GM18909 (cell line): ENCODE measurements at regions not wholly inside any gene's neighbourhood (a gene's known extent, or its start where the extent isn't known, plus 50 kb on each side); places are given as distances from the start of the nearest gene placed in this dataset.
"Not testable (repeated sequence)": the region's sequence is repeated elsewhere in the genome, so short reads cannot be mapped to it uniquely, and the experiment has no call there.

ENCODE experiments used
- ATAC-seq: cut with Tn5 transposase; IDR thresholded peaks from one replicate; pipeline ENCODE4 v1.9.1; 2021; ENCODE audit warnings: mild to moderate bottlenecking; ENCODE audit not compliant: unreplicated experiment, poor library complexity

DNA sequence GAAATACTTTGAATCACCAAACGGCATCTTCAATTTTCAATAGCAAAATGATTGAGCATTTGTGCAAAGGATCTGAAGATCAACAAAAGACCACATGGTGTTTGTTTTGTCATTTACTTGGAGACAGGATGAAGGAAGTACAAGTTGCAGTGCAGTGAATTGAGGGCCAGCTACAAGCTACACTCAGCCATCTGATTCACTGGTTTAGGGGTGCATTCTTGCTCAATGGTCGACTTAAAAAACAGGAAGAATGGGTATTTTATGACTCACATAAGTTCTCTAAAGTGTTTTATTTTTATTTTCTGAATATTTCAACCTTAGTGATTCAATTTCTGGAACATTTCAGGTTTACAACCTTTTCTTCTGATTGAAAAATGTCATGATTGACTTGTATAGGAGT lies 412.1 kb upstream of the ADAMTSL1 start:
- no peak for ATAC-seq

DNA sequence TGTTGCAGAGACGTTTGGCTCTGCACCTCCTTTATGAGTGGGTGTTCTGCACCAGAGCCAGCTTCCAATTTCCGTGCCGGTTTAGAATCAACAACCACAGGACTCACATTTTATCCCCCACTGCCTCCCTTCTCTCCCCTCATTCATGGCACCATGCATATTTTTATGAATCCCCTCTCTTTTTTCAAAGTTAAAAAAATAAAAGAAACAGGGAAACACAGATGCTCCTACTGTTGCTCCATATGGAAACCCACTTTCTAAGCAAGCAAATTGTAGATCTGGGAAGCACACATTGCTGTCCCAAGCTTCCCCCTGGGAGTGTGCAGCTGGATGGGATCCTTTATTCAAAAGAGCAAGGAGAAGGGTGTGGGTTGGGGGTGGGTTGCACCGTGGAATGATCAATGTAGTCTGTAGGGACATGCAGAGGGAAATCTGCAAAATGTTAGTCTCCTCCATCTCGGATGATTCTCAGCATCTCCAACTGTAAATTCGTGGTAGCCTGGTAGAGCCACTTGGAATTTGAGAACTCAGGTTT lies 410.0 kb upstream of the ADAMTSL1 start:
- no peak for ATAC-seq

DNA sequence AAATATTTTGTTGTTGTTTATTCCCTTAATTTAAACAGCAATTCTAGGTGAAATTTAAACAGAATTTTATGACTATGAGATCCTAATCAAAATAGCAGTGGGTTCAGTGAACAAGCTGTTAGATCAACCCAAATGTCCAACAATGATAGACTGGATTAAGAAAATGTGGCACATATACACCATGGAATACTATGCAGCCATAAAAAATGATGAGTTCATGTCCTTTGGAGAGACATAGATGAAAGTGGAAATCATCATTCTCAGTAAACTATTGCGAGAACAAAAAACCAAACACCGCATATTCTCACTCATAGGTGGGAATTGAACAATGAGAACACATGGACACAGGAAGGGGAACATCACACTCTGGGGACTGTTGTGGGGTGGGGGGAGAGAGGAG lies 407.3 kb upstream of the ADAMTSL1 start:
- ATAC-seq, result not testable (repeated sequence)

DNA sequence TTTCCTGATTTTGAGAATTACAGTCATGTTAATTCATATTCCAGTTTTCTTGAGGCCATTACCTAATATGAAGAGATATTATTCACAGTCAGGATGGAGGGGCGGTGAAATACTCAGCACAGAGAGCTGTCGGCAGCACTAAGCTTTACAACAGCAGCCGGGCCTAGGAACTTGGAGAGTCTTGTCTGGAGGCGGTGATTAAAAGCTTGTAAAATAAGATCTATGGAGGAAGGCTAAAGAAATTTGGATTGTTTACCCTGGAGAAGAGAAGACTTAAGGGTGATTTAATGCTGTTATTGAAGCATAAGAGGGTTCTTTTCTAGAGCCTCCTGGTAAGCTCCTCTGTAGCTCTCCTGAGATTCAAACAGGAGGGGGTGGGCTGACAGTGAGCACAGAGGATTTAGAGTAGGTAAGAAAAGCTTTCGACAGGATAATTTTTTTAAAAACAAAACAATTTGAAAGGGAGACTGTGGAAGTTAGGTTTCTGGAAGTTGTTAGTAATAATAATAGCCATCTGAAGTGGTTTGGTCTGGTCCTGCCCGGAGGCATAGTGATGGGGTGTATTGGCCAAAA lies 406.3 kb upstream of the ADAMTSL1 start:
- no peak for ATAC-seq

DNA sequence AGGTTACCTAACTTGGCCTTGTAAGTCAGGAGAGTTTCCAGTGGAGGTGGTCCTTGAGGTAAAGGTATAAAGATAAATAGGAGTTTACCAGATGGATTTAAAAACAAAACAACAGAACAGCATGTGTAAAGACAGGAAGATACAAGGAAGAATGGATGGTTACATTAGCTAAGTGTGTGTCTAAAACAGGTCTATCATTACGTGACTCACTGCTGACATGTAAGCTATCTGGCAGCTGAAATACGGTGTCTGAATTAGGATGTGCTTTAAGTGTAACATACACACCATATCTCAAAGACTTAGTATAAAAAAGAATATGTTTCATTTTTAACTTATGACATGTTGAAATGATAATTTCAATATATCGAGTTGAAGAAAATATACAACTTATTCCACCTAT lies 405.1 kb upstream of the ADAMTSL1 start:
- no peak for ATAC-seq

DNA sequence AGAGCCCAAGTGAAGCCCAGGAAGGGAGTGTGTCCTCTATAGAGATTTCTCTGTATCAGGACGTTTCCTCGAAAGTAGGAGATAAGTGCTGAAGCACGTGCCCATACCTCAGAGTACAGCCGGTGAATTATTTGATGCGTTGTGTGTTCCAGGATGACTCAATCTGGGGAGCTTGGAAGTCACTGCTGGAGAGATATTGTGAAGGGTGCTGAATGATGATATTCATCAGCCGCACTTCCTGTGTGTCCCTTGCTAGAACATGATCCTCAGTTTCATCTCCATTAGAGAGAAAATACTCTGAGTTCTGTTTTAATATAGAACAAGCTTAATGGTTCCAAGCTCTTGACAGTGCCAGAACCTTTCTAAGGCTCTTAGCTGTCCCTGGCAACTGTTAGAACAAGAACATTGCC lies 402.3 kb upstream of the ADAMTSL1 start:
- ATAC-seq, result no peak

DNA sequence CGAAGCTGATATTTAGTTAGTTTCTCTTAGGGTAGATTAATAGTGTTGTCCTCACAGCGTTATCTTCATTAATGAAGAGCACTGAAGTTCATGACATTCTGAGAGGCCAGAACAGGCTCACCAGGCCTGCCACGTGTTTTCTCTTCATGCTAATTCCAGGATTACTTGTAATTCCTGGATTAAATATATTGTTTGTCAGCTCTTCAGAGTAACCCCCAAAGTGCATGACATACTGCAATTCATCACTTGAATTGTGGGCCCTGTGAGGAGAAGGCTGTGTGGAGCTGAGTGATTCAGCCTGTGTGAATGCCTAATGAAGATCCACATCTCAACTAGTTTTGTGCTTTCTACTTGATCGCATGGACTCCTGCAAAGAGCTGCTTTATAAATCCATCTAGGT lies 401.0 kb upstream of the ADAMTSL1 start:
- no peak for ATAC-seq

DNA sequence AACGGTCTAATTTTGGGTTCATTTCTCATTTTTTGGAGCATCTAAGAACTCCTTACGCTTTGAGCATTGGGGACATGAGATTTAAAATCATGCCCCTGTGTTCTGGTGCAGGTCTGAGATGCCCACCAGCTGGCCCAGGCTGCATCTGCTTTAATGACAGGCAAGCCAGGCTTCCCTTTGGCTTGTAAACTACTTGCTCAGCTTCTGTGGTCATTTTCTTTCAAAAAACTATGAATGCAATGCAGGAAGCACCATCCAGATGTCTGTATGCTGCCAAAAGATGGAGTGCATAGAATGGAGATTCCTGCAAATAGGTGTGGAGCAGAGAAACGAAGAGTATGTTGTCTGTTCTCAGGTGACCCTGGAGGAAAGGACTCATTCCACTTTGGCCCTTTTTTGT lies 399.9 kb upstream of the ADAMTSL1 start:
- no peak for ATAC-seq

DNA sequence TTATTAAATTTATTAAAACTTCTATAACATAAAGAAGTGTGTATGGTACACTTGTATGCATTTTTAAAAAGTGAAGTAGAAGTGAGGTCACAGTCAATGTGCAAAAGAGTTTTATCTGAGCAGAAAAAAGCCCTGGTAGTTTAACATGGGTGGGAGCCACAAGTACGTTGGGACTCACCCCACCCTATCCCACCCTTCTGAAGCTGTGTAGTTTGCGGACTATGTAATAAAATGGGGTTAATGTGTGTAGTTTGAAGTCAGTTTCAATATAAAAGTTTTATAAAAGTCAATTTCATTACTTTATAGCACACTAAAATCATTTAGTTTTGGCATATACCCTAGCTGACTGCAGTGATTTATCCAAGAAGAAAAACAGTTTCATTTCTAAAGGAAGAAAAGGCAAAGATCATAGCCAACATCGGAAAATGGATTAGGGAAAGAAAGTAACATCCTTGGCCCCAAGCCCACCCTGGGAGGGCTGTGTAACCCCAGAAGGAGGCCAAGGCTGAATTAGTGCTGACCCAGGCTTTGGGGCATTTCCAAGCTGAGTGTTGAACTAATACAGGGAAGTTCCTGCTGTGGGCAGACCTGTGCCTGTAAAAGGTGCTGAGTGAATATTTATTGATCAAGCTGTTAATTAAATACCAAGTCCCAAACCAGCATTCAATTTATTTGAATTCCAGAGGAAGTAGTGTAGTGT lies 398.6 kb upstream of the ADAMTSL1 start:
- no peak for ATAC-seq

DNA sequence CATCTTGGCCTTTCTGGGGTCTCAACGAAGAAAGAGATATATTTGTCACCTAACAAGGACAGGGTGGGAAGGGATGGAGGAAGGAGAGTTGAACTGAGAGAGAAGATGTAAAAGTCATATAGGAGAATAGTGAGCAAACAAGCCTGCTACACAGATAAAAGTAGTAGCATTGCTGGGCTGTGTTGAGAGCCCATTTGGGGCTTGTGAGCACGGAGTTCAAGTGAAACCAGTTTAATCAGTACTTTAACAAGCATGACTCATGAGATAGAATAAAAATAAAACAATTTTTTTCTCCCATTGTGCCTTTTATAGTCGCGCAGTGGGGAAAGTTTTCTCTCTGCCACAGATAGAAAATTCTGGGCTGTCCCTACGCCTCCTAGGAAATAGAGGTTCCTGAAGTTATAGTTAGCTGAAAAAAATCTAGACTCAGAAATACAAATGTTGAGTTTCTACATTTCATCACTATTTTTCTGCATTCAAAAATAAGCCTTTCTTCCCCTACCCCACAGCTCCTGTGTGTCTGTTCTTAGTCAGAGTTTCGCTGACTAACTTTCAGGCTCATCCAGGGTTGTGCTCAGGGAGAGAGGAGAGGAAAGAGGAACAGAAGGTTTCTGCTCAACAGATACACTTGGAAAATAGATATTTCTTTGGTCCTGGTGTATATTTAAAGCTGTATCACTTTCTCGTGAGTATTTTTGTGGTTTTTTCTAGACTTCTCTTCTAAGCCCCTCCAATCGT lies 395.8 kb upstream of the ADAMTSL1 start:
- no peak for ATAC-seq

DNA sequence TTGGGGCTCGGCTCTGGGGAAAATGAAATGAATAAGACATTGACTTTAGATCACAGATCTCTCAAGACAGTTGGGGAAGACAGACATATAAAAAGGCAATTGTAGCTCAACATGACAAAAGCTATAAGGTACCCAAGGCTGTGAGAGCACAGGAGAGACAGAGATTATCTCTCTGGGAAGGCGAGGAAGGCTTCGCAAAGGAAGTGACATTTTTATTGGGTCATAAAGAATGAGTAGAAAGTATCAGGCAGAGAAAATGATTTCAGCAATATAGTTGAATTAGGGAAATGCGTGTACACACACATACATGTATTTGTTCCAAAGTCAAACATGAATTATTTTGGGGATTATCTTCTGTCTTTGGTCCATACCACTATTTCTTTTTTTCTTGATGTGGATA lies 381.8 kb upstream of the ADAMTSL1 start:
- ATAC-seq, result no peak

DNA sequence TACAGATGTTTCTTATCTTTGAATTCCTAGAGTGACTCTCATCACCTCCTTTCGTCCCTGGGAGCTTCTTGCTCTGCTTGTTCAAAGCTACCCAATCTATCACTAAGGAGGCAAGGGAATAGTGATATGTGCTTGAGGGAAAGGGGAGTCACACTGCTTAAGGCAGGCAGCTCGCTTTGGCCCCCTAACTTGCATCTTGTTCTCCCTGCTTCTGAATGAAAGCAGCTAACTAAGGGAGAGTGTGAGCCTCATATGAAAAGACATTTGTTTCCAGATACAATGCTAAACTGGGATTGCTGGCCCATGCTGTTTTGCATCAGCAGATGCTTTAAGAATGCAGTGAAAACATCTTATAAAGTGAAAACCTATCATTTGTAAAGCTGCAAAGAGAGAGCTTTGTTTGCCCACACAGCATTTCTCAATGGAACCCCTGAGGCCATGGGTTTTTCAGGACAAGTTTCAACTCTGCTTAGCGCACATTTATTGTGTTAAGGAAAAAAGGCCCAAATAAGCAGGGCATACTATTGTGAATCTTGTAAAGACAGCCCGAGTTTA lies 367.9 kb upstream of the ADAMTSL1 start:
- ATAC-seq, result no peak

DNA sequence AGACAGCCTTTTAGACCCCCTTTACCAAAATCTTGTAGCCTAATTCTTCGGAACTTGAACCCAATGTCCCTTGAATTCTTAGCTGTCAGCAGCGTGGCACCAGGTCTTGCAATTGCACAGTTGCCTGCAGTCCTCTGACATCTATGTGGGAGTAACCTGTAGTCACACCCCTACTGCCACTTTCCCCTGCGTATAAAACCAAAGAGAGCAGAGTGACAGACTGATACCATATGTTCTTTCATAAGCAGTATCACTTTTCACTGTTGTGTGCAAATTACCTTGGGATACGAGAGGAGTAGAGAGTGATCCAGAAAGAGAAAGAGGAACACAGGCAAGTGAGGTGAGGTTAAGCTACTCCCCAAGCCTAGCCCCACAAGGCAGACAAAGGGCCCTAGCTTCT lies 364.3 kb upstream of the ADAMTSL1 start:
- ATAC-seq, result no peak

DNA sequence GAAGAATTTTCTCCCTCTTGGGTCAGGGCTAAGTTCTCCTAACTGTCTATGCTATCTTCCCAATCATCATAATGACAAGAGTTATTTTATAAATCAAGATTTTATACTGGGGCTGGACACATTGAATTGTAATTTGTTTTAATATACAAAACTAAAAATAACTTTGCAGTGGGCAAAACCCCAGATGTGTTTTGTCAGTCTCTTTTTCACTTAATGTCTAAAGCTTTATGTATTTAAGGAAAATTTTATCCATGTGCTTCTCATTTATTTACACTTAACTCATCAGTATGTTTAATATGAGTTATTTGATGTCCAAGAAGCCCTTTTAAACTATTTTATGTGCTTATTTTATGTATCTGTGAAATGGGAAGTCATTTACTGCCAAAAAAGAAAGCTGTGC lies 362.8 kb upstream of the ADAMTSL1 start:
- ATAC-seq, result no peak

DNA sequence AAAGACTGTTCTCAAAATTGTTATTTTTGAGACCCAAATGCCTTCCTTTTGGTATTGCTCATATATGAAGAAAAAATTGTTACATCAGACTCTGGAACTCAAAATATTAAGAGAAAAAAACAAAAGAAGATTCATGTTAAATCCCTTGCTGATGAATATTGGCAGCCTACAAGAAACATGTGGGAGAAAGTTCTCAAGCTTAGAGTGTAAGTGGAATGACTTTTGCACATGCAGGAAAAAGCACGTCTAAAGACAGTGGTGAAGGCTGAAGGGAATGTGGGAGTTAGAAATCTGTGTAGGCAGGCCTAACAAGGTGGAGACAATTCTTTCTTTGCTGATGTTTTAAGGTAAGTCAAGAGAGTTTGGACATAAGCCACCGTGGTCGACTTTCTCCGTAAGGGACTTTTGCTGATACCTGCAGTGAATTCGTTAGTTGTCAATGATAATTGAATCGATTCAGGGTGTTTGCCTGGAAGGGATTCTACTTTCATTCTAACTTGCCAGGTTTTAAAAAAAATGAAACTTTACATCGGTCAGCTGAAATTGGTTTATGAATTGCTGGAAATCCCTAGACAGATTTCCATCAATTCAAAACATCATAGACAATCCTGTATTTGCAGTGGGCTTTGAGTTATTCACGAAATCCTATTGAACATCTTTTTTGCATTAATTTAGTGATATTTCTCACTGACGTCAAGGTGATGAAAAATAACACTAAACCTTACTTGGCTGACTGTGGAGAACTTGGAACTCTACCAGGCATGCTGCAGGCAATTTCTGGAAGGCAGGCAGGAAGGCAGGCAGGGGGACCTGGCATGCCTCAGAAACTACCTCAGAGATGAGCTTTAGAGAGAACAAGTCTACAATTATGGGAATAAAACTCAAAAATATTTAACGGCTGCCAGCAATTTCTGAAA lies 359.1 kb upstream of the ADAMTSL1 start:
- no peak for ATAC-seq

DNA sequence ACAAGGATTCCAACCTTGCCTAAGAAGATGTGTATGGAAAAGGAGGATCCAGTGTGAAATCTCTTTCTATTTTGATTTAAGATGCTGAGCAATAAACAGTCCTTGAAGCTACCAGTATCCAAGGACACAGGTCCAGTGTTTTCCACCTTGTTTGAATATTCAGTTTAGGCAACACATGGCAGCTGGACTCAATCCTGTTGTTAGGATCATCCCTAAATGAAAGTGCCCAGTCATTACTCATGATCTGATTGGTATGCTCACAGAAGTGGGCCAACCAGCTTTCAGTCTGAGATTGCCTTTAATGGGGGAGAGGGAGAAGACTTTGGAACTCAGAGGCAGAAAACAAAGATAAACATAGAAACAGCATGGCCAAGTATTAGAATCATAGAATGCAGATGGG lies 355.7 kb upstream of the ADAMTSL1 start:
- ATAC-seq, result no peak

DNA sequence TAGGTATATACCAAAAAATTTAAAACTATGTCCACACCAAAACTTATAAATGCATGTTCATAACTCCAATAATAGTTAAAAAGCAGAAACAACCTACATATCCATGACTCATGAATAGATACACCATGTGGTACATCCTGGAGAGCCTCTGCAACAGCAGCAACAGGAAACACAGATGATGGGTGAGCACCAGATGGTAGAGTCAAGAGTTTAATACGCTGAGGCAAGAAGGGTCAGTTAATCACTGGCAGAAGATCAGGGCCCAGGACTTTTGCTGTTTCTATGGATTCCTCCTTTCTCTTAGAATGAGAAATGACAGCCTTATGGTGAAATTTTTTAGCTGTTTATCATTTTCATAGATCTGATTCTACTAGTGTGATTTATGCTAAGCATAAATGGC lies 351.8 kb upstream of the ADAMTSL1 start:
- ATAC-seq, result no peak

DNA sequence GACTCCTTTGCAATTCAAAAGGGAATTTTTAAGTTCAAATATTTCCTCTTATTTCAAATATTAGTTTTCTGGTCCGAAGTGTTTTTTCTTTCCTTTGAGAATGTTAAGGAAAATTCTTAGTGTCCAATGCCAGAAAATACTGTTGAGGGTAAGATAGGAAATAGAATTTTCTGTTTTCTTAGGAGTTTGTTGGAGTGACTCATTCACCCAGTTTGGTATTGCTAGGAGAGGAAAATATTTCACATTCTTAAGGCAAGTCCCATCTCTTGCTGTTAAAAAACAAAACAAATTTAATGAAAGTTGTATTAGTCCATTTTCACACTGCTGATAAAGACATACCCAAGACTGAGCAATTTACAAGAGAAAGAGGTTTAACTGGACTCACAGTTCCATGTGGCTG lies 349.2 kb upstream of the ADAMTSL1 start:
- ATAC-seq, result no peak

DNA sequence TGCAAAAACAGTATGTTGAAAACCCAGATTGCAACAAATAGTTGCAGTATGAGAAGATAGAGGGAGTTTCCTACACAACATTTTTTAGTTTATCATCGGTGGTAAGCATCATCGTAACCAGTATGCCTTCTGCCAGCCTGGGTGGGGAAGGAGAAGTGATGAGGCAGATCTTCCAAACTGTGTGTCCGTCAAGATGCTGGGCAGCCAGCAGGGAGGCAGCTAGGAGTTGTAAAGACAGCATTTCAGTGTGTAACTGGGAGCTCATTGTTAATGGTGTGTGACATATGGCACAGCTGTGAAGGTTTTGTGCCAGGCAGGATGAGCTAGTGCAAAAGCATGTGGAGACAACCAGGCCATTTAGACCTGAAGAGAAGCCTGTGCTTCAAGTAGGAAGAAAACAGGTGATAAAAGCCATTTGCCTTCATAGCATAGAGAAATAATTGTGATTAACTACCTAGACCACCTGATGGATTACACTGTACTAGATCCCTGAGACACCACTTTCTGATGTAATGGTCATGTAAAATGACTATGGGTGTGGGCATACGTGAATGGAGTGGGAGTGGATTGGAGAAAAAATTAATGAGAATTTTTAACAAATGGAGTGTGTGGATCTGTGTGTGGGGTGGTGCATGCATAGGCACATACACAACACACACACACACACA lies 347.0 kb upstream of the ADAMTSL1 start:
- no peak for ATAC-seq

DNA sequence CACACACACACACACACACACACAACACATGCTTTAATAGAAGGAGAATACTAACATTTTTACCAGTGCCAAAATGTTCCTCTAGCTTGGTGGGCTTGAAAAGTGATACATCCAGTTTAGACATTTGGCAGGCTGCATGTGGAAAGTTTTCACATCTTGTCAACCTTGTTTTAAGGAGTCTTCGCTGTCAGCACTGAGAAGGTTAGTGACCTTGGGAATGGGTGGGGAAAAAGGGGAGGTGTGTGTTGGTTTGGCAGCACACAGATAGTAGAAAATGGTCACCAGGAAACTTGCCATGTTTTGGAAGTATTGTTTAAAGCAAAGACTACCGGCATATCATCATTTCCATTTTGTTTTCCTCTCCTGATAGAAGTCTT lies 346.5 kb upstream of the ADAMTSL1 start:
- no peak for ATAC-seq
